GM12872 (cell line): ENCODE measurements at regions not wholly inside any gene's neighbourhood (a gene's known extent, or its start where the extent isn't known, plus 50 kb on each side); places are given as distances from the start of the nearest gene placed in this dataset.

Source experiments
- CTCF ChIP-seq: IDR thresholded peaks from 3 replicates; pipeline ENCODE4 v1.5.1; 2011; ENCODE audit warnings: low read depth, mild to moderate bottlenecking, low read length, moderate library complexity; ENCODE audit not compliant: insufficient read depth

- no peak for TF ChIP-seq CTCF
Observed at GRCh38 chr5:133838286-133838685, 130.1 kb downstream of the C5orf15 start.

GRCh38 chr5:133831491-133832224 lies 136.8 kb downstream of the C5orf15 start:
- TF ChIP-seq CTCF = no peak

- no peak for TF ChIP-seq CTCF
Observed at GRCh38 chr5:133830911-133831310, 137.5 kb downstream of the C5orf15 start.

- TF ChIP-seq CTCF = no peak
Observed at GRCh38 chr5:133830281-133830680, 138.1 kb downstream of the C5orf15 start.

GRCh38 chr5:133829786-133830185 lies 138.6 kb downstream of the C5orf15 start:
- no peak for TF ChIP-seq CTCF

GRCh38 chr5:133828722-133829121 lies 139.7 kb downstream of the C5orf15 start:
- no peak for TF ChIP-seq CTCF

GRCh38 chr5:133827830-133828229 lies 140.6 kb downstream of the C5orf15 start:
- TF ChIP-seq CTCF = no peak
